ENCODE measurements at regions not wholly inside any gene's neighbourhood (a gene's known extent, or its start where the extent isn't known, plus 50 kb on each side); places are given as distances from the start of the nearest gene placed in this dataset.

GRCh38 chr2:575030-575726 lies 102.0 kb downstream of the TMEM18 start:
- DNase-seq (ENCODE audit: low read depth, low spot score), result no peak

- DNase-seq (ENCODE audit: low read depth, low spot score), result no peak
Measured at GRCh38 chr2:573805-574392, 103.3 kb downstream of the TMEM18 start.

GRCh38 chr2:573025-573424 lies 104.2 kb downstream of the TMEM18 start:
- no peak for DNase-seq (ENCODE audit: low read depth, low spot score)

GRCh38 chr2:569681-570080 lies 107.5 kb downstream of the TMEM18 start:
- no peak for DNase-seq (ENCODE audit: low read depth, low spot score)

- no peak for DNase-seq (ENCODE audit: low read depth, low spot score)
Measured at GRCh38 chr2:568639-569235, 108.5 kb downstream of the TMEM18 start.

- no peak for DNase-seq (ENCODE audit: low read depth, low spot score)
Measured at GRCh38 chr2:567865-568638, 109.2 kb downstream of the TMEM18 start.

GRCh38 chr2:567496-567864 lies 109.7 kb downstream of the TMEM18 start:
- DNase-seq (ENCODE audit: low read depth, low spot score), result no peak

- no peak for DNase-seq (ENCODE audit: low read depth, low spot score)
Measured at GRCh38 chr2:566379-567313, 110.6 kb downstream of the TMEM18 start.

GRCh38 chr2:564471-565181 lies 112.6 kb downstream of the TMEM18 start:
- DNase-seq (ENCODE audit: low read depth, low spot score), result no peak

- no peak for DNase-seq (ENCODE audit: low read depth, low spot score)
Measured at GRCh38 chr2:563512-563911, 113.7 kb downstream of the TMEM18 start.

GRCh38 chr2:562391-563364 lies 114.5 kb downstream of the TMEM18 start:
- DNase-seq (ENCODE audit: low read depth, low spot score), result no peak

- DNase-seq (ENCODE audit: low read depth, low spot score), result no peak
Measured at GRCh38 chr2:558879-559278, 118.3 kb downstream of the TMEM18 start.

GRCh38 chr2:558302-558642 lies 118.9 kb downstream of the TMEM18 start:
- DNase-seq (ENCODE audit: low read depth, low spot score), result no peak

GRCh38 chr2:557635-558301 lies 119.4 kb downstream of the TMEM18 start:
- no peak for DNase-seq (ENCODE audit: low read depth, low spot score)

- DNase-seq (ENCODE audit: low read depth, low spot score), result no peak
Measured at GRCh38 chr2:556485-556884, 120.7 kb downstream of the TMEM18 start.

- DNase-seq (ENCODE audit: low read depth, low spot score), result no peak
Measured at GRCh38 chr2:555164-555922, 121.9 kb downstream of the TMEM18 start.

- DNase-seq (ENCODE audit: low read depth, low spot score), result no peak
Measured at GRCh38 chr2:554444-554843, 122.8 kb downstream of the TMEM18 start.

- no peak for DNase-seq (ENCODE audit: low read depth, low spot score)
Measured at GRCh38 chr2:552906-553305, 124.3 kb downstream of the TMEM18 start.

All from iPS DF 19.7 (cell line).